ENCODE measurements at regions not wholly inside any gene's neighbourhood (a gene's known extent, or its start where the extent isn't known, plus 50 kb on each side); places are given as distances from the start of the nearest gene placed in this dataset.

GRCh38 chr1:79974659-79975058 lies 968.1 kb upstream of the ADGRL4 start:
- no peak for TF ChIP-seq CTCF (IDR thresholded peaks at IDR 0.05)
- intact Hi-C loops (cut with micrococcal nuclease) = loop anchor here (5.0 kb wide), 1 partner anchor 477 kb away; no protein-coding TSS in a partner anchor
- no peaks in the 10 kb centered on the region for H3K36me3 Mint-ChIP-seq (ENCODE audit: low read depth)
- H3K27ac Mint-ChIP-seq = no peak overlapping the region
- ChIA-PET POLR2A (no interaction called here), CTCF (no interaction called here)
- H3K4me3 Mint-ChIP-seq = no peak overlapping the region
- ATAC-seq (ENCODE audit: low read depth) (no peak), DNase-seq (no peak)
- no peaks in the 10 kb centered on the region for H3K4me1 Mint-ChIP-seq
- peaks cover 2% of the 10 kb centered on the region for H3K9me3 Mint-ChIP-seq
- no peaks in the 10 kb centered on the region for H3K27me3 Mint-ChIP-seq

- H3K27me3 Mint-ChIP-seq = no peaks in the 10 kb centered on the region
- ChIA-PET CTCF (no interaction called here), POLR2A (no interaction called here)
- intact Hi-C loops (cut with micrococcal nuclease) = loop anchor here (5.0 kb wide), 1 partner anchor 473 kb away; no protein-coding TSS in a partner anchor
- H3K4me1 Mint-ChIP-seq = no peaks in the 10 kb centered on the region
- no peak overlapping the region for H3K4me3 Mint-ChIP-seq
- no peak for DNase-seq
- no peak for TF ChIP-seq CTCF (IDR thresholded peaks at IDR 0.05)
- peaks cover 2% of the 10 kb centered on the region for H3K9me3 Mint-ChIP-seq
- no peak for ATAC-seq (ENCODE audit: low read depth)
- H3K36me3 Mint-ChIP-seq (ENCODE audit: low read depth) = no peaks in the 10 kb centered on the region
- no peak overlapping the region for H3K27ac Mint-ChIP-seq
Observed at GRCh38 chr1:79969886-79970285, 963.4 kb upstream of the ADGRL4 start.

- TF ChIP-seq CTCF (IDR thresholded peaks at IDR 0.05) = no peak
- Mint-ChIP-seq H3K27ac (no peak overlapping the region), H3K36me3 (ENCODE audit: low read depth) (no peaks in the 10 kb centered on the region), H3K27me3 (no peaks in the 10 kb centered on the region), H3K4me3 (no peak overlapping the region), H3K9me3 (peaks cover 7% of the 10 kb centered on the region), H3K4me1 (no peaks in the 10 kb centered on the region)
- ChIA-PET POLR2A (no interaction called here), CTCF (no interaction called here)
- DNase-seq (no peak), ATAC-seq (ENCODE audit: low read depth) (no peak)
- intact Hi-C loops (cut with micrococcal nuclease) = no loop called here
Observed at GRCh38 chr1:79966438-79966837, 959.9 kb upstream of the ADGRL4 start.

GRCh38 chr1:79959635-79960034 lies 953.1 kb upstream of the ADGRL4 start:
- intact Hi-C loops (cut with micrococcal nuclease) = no loop called here
- CTCF ChIA-PET = no interaction called here
- DNase-seq (no peak), ATAC-seq (ENCODE audit: low read depth) (no peak)
- Mint-ChIP-seq H3K9me3 (peaks cover 12% of the 10 kb centered on the region), H3K27ac (no peak overlapping the region), H3K4me3 (no peak overlapping the region), H3K27me3 (no peaks in the 10 kb centered on the region), H3K4me1 (no peaks in the 10 kb centered on the region), H3K36me3 (ENCODE audit: low read depth) (no peaks in the 10 kb centered on the region)
- no peak for TF ChIP-seq CTCF (IDR thresholded peaks at IDR 0.05)
- POLR2A ChIA-PET = no interaction called here

- H3K9me3 Mint-ChIP-seq = peaks cover 9% of the 10 kb centered on the region
- TF ChIP-seq CTCF (IDR thresholded peaks at IDR 0.05) = no peak
- intact Hi-C loops (cut with micrococcal nuclease) = no loop called here
- H3K27ac Mint-ChIP-seq = no peak overlapping the region
- ATAC-seq (ENCODE audit: low read depth) = no peak
- POLR2A ChIA-PET = no interaction called here
- no peak overlapping the region for H3K4me3 Mint-ChIP-seq
- H3K4me1 Mint-ChIP-seq = no peaks in the 10 kb centered on the region
- CTCF ChIA-PET = no interaction called here
- no peak for DNase-seq
- no peaks in the 10 kb centered on the region for H3K27me3 Mint-ChIP-seq
- H3K36me3 Mint-ChIP-seq (ENCODE audit: low read depth) = no peaks in the 10 kb centered on the region
Observed at GRCh38 chr1:79955966-79956365, 949.4 kb upstream of the ADGRL4 start.
